ENCODE measurements at regions not wholly inside any gene's neighbourhood (a gene's known extent, or its start where the extent isn't known, plus 50 kb on each side); places are given as distances from the start of the nearest gene placed in this dataset.

DNA sequence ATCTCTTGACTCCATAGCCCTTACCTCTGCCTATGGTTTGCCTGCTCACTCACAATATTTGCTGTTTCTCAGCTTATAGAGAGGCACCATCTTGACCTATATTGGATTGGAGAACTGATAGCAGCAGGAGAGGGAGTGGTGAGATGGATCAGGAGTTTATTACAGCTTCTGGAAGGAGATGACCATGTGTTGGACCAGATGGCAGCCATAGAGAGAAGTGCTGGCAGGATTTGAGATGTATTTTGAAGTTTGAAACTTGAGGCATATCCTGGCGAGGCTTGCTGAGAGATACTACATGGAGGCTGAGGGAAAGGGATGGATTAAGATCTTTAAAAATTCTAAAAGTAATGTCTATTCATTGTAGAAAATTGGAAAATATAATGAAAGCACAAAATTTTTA lies 198.0 kb upstream of the ZFP64 start:
- Histone ChIP-seq H3K9me3 (no peaks in the 10 kb centered on the region), H3K4me1 (ENCODE audit: control insufficient read depth in 1 of 2, insufficient read depth in 1 of 2, low read depth in 1 of 2, low read length in 1 of 2) (no peaks in the 10 kb centered on the region), H3K27ac (no peak overlapping the region), H3K4me3 (ENCODE audit: low read depth in 1 of 2, low read length in 1 of 2) (no peak overlapping the region), H3K27me3 (no peaks in the 10 kb centered on the region), H3K36me3 (no peaks in the 10 kb centered on the region)
- TF ChIP-seq, protein P1, sequence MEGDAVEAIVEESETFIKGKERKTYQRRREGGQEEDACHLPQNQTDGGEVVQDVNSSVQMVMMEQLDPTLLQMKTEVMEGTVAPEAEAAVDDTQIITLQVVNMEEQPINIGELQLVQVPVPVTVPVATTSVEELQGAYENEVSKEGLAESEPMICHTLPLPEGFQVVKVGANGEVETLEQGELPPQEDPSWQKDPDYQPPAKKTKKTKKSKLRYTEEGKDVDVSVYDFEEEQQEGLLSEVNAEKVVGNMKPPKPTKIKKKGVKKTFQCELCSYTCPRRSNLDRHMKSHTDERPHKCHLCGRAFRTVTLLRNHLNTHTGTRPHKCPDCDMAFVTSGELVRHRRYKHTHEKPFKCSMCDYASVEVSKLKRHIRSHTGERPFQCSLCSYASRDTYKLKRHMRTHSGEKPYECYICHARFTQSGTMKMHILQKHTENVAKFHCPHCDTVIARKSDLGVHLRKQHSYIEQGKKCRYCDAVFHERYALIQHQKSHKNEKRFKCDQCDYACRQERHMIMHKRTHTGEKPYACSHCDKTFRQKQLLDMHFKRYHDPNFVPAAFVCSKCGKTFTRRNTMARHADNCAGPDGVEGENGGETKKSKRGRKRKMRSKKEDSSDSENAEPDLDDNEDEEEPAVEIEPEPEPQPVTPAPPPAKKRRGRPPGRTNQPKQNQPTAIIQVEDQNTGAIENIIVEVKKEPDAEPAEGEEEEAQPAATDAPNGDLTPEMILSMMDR (IDR thresholded peaks at IDR 0.05) = no peak

DNA sequence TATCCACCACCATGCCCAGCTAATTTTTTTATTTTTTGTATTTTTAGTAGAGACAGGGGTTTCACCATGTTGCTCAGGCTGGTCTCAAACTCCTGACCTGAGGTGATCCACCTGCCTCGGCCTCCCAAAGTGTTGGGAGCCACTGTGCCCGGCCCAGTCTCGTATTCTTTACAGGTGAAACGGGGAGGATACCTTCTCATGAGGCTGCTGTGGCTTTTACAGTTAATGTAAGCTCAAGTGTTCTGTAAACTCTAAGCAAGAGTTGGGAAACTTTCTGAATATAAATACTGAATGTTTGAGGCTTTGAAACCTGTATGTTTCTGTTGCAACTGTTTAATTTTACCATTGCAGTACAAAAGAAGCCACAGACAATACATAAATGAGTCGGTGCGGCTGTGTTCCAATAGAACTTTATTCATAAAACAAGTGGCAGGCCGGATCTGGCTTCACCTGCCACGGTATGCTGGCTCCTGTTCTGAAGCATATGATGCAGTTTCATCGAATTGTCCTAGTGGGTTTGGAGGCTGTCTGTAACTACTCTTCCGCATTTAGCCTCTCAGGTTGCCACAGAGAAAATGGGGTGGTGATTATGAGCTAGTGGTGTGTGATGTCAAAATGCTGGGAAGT lies 192.5 kb upstream of the ZFP64 start:
- Histone ChIP-seq H3K27ac (no peak overlapping the region), H3K4me3 (ENCODE audit: low read depth in 1 of 2, low read length in 1 of 2) (no peak overlapping the region), H3K36me3 (no peaks in the 10 kb centered on the region)

DNA sequence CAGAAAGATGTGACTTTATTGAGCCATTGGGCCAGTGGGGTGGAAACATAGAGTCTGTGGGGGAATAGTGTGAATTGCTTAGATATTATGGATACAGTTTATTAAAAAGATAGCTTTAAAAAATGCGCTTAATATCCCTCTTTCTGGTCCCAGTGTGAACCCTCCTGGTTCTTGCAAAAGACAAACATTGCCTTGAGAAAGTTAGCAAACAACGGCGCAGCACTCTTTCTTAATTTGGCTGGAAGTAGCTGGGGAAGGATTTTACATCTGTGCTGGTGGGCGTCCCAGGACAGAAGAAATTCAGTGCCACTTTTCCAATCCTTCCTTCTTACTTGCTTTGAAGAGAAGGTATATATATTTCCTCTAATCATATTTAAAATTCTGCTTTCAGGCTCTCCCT lies 191.4 kb upstream of the ZFP64 start:
- Histone ChIP-seq H3K27ac (no peak overlapping the region), H3K36me3 (no peaks in the 10 kb centered on the region), H3K9me3 (no peaks in the 10 kb centered on the region), H3K27me3 (no peaks in the 10 kb centered on the region), H3K4me1 (ENCODE audit: control insufficient read depth in 1 of 2, insufficient read depth in 1 of 2, low read depth in 1 of 2, low read length in 1 of 2) (no peaks in the 10 kb centered on the region), H3K4me3 (ENCODE audit: low read depth in 1 of 2, low read length in 1 of 2) (no peak overlapping the region)
- TF ChIP-seq, protein P1 (IDR thresholded peaks at IDR 0.05) = no peak

More for the DNA sequence above, 192.5 kb upstream of the ZFP64 start:
- TF ChIP-seq, protein P1 (IDR thresholded peaks at IDR 0.05) = no peak
- no peaks in the 10 kb centered on the region for H3K4me1 ChIP-seq (ENCODE audit: control insufficient read depth in 1 of 2, insufficient read depth in 1 of 2, low read depth in 1 of 2, low read length in 1 of 2)
- no peaks in the 10 kb centered on the region for H3K9me3 ChIP-seq
- no peaks in the 10 kb centered on the region for H3K27me3 ChIP-seq

DNA sequence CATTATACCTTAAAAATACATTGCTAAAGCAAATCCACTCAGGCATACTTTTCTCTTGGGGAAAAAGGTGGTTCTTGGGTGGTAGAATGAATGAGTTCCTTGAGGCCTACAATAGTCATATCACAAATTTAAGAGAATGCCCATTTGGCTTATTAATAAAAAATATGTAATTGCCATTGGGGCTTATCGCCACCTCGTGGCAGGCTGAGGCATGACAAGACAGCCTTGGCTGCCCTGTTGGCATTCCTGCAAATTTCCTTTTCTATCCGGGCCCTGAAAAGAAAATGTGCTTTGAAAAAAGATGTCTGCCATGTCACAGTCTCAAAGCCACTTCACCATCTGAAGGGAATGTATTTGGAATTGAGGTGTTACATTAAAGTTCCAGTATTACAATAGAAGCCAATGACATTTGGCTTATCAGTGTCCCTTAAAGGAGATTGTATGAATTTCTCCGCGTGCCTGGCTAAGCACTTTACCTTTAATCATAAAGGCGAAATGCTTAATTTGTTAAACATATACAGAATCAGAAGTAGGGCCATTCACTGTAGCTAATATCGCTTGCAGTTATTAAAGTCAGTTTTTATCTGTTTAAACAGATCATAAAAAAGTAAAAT lies 188.3 kb upstream of the ZFP64 start:
- Histone ChIP-seq H3K4me3 (ENCODE audit: low read depth in 1 of 2, low read length in 1 of 2) (no peak overlapping the region), H3K9me3 (no peaks in the 10 kb centered on the region), H3K27ac (no peak overlapping the region), H3K4me1 (ENCODE audit: control insufficient read depth in 1 of 2, insufficient read depth in 1 of 2, low read depth in 1 of 2, low read length in 1 of 2) (no peaks in the 10 kb centered on the region), H3K27me3 (no peaks in the 10 kb centered on the region), H3K36me3 (no peaks in the 10 kb centered on the region)
- TF ChIP-seq, protein P1 (IDR thresholded peaks at IDR 0.05) = peak; percentile 61

DNA sequence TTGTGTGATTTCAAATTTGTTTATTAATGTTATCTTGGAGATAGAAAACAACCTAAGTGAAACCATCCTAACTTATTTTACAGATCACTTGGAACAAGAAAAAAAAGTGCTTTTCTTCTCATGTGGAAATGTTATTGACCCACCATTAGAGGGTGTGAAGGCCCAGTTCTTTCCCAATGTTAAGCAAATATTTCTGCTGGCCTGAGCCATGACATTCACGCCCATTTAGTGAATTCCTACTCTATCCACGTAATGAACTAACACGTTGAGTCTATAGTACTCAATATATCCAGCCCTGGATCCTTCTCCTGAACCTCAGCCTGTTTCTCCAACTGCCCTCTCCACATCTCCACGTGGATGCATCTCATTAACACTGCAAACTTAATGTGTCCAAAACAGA lies 180.6 kb upstream of the ZFP64 start:
- no peak overlapping the region for H3K27ac ChIP-seq
- H3K4me3 ChIP-seq (ENCODE audit: low read depth in 1 of 2, low read length in 1 of 2) = no peak overlapping the region
- H3K4me1 ChIP-seq (ENCODE audit: control insufficient read depth in 1 of 2, insufficient read depth in 1 of 2, low read depth in 1 of 2, low read length in 1 of 2) = no peaks in the 10 kb centered on the region
- H3K9me3 ChIP-seq = no peaks in the 10 kb centered on the region
- H3K27me3 ChIP-seq = peaks cover 3% of the 10 kb centered on the region
- H3K36me3 ChIP-seq = no peaks in the 10 kb centered on the region
- TF ChIP-seq, protein P1 (IDR thresholded peaks at IDR 0.05) = no peak
